HG03378 (cell line): ENCODE measurements at regions not wholly inside any gene's neighbourhood (a gene's known extent, or its start where the extent isn't known, plus 50 kb on each side); places are given as distances from the start of the nearest gene placed in this dataset.
"Not testable (repeated sequence)": the region's sequence is repeated elsewhere in the genome, so short reads cannot be mapped to it uniquely, and the experiment has no call there.

Source experiments
- ATAC-seq: cut with Tn5 transposase; IDR thresholded peaks from one replicate; pipeline ENCODE4 v1.9.1; 2021; ENCODE audit warnings: mild to moderate bottlenecking, moderate library complexity; ENCODE audit not compliant: unreplicated experiment

- ATAC-seq, result no peak
Measured at GRCh38 chr2:101612019-101612418, 85.5 kb upstream of the MAP4K4 start.

- ATAC-seq, result no peak
Measured at GRCh38 chr2:101610750-101611315, 86.7 kb upstream of the MAP4K4 start.

- ATAC-seq, result no peak
Measured at GRCh38 chr2:101609433-101609832, 88.1 kb upstream of the MAP4K4 start.

GRCh38 chr2:101608408-101609310, 88.8 kb upstream of the MAP4K4 start:
- no peak for ATAC-seq

GRCh38 chr2:101597347-101597944, 100.1 kb upstream of the MAP4K4 start:
- no peak for ATAC-seq

GRCh38 chr2:101596333-101596732, 101.2 kb upstream of the MAP4K4 start:
- no peak for ATAC-seq

- no peak for ATAC-seq
Measured at GRCh38 chr2:101587251-101587650, 110.3 kb upstream of the MAP4K4 start.

- ATAC-seq, result no peak
Measured at GRCh38 chr2:101583861-101584260, 108.9 kb upstream of the RFX8 start.

- no peak for ATAC-seq
Measured at GRCh38 chr2:101581675-101582299, 106.9 kb upstream of the RFX8 start.

- no peak for ATAC-seq
Measured at GRCh38 chr2:101580528-101580927, 105.6 kb upstream of the RFX8 start.

- ATAC-seq, result no peak
Measured at GRCh38 chr2:101578671-101579070, 103.8 kb upstream of the RFX8 start.

GRCh38 chr2:101578135-101578534, 103.2 kb upstream of the RFX8 start:
- ATAC-seq, result not testable (repeated sequence)

- ATAC-seq, result no peak
Measured at GRCh38 chr2:101577173-101577572, 102.3 kb upstream of the RFX8 start.

- no peak for ATAC-seq
Measured at GRCh38 chr2:101574622-101575021, 99.7 kb upstream of the RFX8 start.

GRCh38 chr2:101571951-101572350, 97.0 kb upstream of the RFX8 start:
- ATAC-seq, result no peak

GRCh38 chr2:101569886-101570520, 95.1 kb upstream of the RFX8 start:
- ATAC-seq, result no peak

- no peak for ATAC-seq
Measured at GRCh38 chr2:101568969-101569368, 94.1 kb upstream of the RFX8 start.

GRCh38 chr2:101566632-101567228, 91.8 kb upstream of the RFX8 start:
- ATAC-seq, result no peak

GRCh38 chr2:101563849-101564248, 88.9 kb upstream of the RFX8 start:
- no peak for ATAC-seq

GRCh38 chr2:101560780-101561315, 85.9 kb upstream of the RFX8 start:
- no peak for ATAC-seq
